Right renal pelvis (tissue), 4 donors: ENCODE measurements at regions not wholly inside any gene's neighbourhood (a gene's known extent, or its start where the extent isn't known, plus 50 kb on each side); places are given as distances from the start of the nearest gene placed in this dataset.
"Not testable (repeated sequence)": the region's sequence is repeated elsewhere in the genome, so short reads cannot be mapped to it uniquely, and the experiment has no call there.

Experiments used
- DNase-seq, 4 donors: peaks; one replicate each; pipeline ENCODE4 v3.0.0-alpha.2; 2013; ENCODE audit warnings: low read depth in 4 of 4, low spot score in 3 of 4, missing footprints in 1 of 4

GRCh38 chr6:26951211-26951610 is 291.7 kb upstream of the ZNF322 start:
- not testable (repeated sequence) for DNase-seq

GRCh38 chr6:26956078-26956600 is 291.4 kb upstream of the PRSS16 start:
- DNase-seq, result peak in 3 of 4 donors; percentile 23 to 45 (median 31)

- DNase-seq, result peak; percentile 36 to 65 (median 48)
These were observed 290.8 kb upstream of the PRSS16 start for GRCh38 chr6:26956601-26957184.

- DNase-seq, result not testable (repeated sequence)
These were observed 289.9 kb upstream of the PRSS16 start for GRCh38 chr6:26957399-26958127.

- DNase-seq, result not testable (repeated sequence)
These were observed 286.3 kb upstream of the PRSS16 start for GRCh38 chr6:26961236-26961635.

GRCh38 chr6:27002447-27002846 is 245.1 kb upstream of the PRSS16 start:
- DNase-seq, result no peak

GRCh38 chr6:27007020-27007419 is 240.5 kb upstream of the PRSS16 start:
- DNase-seq, result no peak

- DNase-seq, result not testable (repeated sequence)
These were observed 238.9 kb upstream of the PRSS16 start for GRCh38 chr6:27008613-27009012.

- not testable (repeated sequence) for DNase-seq
These were observed 233.4 kb upstream of the PRSS16 start for GRCh38 chr6:27014053-27014452.

GRCh38 chr6:27016689-27017088 is 230.8 kb upstream of the PRSS16 start:
- DNase-seq, result no peak

- DNase-seq, result not testable (repeated sequence)
These were observed 229.1 kb upstream of the PRSS16 start for GRCh38 chr6:27018401-27018800.

- DNase-seq, result peak; percentile 73 to 76 (median 74)
These were observed 227.6 kb upstream of the PRSS16 start for GRCh38 chr6:27019651-27020552.

GRCh38 chr6:27020553-27020880 is 227.0 kb upstream of the PRSS16 start:
- no peak for DNase-seq

GRCh38 chr6:27023664-27024063 is 223.8 kb upstream of the PRSS16 start:
- DNase-seq, result no peak

- no peak for DNase-seq
These were observed 222.2 kb upstream of the PRSS16 start for GRCh38 chr6:27025351-27025750.

- DNase-seq, result no peak
These were observed 221.1 kb upstream of the PRSS16 start for GRCh38 chr6:27026361-27026760.

GRCh38 chr6:27031302-27031701 is 216.2 kb upstream of the PRSS16 start:
- DNase-seq, result no peak

GRCh38 chr6:27038498-27038897 is 209.0 kb upstream of the PRSS16 start:
- DNase-seq, result no peak

- no peak for DNase-seq
These were observed 207.1 kb upstream of the PRSS16 start for GRCh38 chr6:27040244-27041042.

GRCh38 chr6:27043244-27043643 is 204.3 kb upstream of the PRSS16 start:
- DNase-seq, result no peak
